ENCODE measurements at regions not wholly inside any gene's neighbourhood (a gene's known extent, or its start where the extent isn't known, plus 50 kb on each side); places are given as distances from the start of the nearest gene placed in this dataset.

DNA sequence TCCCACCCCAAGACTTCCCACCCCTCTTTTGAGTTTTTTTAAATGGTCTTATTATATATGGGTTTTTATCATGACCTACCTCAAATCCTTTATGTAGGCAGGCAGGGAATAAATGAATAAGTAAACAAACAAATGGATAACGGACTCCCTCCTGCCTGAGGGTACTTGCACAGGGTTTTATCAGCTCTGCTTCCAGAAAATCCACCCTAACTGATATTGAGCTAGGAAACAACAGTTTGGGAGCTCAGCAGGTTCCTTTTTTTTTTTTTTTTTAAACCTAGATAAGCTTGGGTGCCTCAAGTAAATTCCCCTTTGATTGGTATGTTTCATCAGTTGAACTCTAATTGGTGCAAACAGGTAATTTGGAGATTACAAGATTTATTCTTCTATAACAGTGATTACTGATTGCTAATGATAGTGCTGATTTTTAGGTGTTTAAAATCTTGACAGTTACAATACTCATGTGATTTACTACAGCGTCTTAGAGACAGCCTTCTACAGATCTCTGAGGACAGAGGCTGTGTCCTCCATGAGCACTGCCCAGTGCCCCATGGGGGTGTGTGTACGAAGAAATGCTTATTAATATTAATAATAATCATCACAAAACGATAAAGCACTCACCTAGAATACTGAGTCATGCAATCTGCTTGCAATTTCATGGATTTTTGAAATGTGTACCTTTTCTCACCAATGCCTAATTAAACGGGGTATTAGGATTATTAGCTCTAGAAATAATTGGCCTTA is 347.4 kb downstream of the RRAGC start:
- TF ChIP-seq NANOG (IDR thresholded peaks at IDR 0.05; ENCODE audit: borderline replicate concordance) (no peak), CTCF (conservative IDR thresholded peaks at IDR 0.05; ENCODE audit: low read depth in 2 of 2) (no peak), CREB1 (CRISPR knock-in tag; IDR thresholded peaks at IDR 0.05; ENCODE audit: low read depth) (no peak), EZH2phosphoT487 (IDR thresholded peaks at IDR 0.05; ENCODE audit: unreplicated experiment) (no peak), EZH2 (IDR thresholded peaks at IDR 0.05; ENCODE audit: low read depth, unreplicated experiment) (no peak), ZNF331 (CRISPR knock-in tag; IDR thresholded peaks at IDR 0.05; ENCODE audit: low read depth) (no peak), ZNF114 (CRISPR knock-in tag; IDR thresholded peaks at IDR 0.05) (no peak), POLR2AphosphoS5 (IDR thresholded peaks at IDR 0.05; ENCODE audit: low read depth) (no peak), STAT1 (IDR thresholded peaks at IDR 0.05; ENCODE audit: unreplicated experiment) (no peak), JUNB (IDR thresholded peaks at IDR 0.05; ENCODE audit: unreplicated experiment) (no peak)
- TF ChIP-seq, protein P1, sequence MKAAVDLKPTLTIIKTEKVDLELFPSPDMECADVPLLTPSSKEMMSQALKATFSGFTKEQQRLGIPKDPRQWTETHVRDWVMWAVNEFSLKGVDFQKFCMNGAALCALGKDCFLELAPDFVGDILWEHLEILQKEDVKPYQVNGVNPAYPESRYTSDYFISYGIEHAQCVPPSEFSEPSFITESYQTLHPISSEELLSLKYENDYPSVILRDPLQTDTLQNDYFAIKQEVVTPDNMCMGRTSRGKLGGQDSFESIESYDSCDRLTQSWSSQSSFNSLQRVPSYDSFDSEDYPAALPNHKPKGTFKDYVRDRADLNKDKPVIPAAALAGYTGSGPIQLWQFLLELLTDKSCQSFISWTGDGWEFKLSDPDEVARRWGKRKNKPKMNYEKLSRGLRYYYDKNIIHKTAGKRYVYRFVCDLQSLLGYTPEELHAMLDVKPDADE (IDR thresholded peaks at IDR 0.05) = no peak
- TF ChIP-seq, protein P2, sequence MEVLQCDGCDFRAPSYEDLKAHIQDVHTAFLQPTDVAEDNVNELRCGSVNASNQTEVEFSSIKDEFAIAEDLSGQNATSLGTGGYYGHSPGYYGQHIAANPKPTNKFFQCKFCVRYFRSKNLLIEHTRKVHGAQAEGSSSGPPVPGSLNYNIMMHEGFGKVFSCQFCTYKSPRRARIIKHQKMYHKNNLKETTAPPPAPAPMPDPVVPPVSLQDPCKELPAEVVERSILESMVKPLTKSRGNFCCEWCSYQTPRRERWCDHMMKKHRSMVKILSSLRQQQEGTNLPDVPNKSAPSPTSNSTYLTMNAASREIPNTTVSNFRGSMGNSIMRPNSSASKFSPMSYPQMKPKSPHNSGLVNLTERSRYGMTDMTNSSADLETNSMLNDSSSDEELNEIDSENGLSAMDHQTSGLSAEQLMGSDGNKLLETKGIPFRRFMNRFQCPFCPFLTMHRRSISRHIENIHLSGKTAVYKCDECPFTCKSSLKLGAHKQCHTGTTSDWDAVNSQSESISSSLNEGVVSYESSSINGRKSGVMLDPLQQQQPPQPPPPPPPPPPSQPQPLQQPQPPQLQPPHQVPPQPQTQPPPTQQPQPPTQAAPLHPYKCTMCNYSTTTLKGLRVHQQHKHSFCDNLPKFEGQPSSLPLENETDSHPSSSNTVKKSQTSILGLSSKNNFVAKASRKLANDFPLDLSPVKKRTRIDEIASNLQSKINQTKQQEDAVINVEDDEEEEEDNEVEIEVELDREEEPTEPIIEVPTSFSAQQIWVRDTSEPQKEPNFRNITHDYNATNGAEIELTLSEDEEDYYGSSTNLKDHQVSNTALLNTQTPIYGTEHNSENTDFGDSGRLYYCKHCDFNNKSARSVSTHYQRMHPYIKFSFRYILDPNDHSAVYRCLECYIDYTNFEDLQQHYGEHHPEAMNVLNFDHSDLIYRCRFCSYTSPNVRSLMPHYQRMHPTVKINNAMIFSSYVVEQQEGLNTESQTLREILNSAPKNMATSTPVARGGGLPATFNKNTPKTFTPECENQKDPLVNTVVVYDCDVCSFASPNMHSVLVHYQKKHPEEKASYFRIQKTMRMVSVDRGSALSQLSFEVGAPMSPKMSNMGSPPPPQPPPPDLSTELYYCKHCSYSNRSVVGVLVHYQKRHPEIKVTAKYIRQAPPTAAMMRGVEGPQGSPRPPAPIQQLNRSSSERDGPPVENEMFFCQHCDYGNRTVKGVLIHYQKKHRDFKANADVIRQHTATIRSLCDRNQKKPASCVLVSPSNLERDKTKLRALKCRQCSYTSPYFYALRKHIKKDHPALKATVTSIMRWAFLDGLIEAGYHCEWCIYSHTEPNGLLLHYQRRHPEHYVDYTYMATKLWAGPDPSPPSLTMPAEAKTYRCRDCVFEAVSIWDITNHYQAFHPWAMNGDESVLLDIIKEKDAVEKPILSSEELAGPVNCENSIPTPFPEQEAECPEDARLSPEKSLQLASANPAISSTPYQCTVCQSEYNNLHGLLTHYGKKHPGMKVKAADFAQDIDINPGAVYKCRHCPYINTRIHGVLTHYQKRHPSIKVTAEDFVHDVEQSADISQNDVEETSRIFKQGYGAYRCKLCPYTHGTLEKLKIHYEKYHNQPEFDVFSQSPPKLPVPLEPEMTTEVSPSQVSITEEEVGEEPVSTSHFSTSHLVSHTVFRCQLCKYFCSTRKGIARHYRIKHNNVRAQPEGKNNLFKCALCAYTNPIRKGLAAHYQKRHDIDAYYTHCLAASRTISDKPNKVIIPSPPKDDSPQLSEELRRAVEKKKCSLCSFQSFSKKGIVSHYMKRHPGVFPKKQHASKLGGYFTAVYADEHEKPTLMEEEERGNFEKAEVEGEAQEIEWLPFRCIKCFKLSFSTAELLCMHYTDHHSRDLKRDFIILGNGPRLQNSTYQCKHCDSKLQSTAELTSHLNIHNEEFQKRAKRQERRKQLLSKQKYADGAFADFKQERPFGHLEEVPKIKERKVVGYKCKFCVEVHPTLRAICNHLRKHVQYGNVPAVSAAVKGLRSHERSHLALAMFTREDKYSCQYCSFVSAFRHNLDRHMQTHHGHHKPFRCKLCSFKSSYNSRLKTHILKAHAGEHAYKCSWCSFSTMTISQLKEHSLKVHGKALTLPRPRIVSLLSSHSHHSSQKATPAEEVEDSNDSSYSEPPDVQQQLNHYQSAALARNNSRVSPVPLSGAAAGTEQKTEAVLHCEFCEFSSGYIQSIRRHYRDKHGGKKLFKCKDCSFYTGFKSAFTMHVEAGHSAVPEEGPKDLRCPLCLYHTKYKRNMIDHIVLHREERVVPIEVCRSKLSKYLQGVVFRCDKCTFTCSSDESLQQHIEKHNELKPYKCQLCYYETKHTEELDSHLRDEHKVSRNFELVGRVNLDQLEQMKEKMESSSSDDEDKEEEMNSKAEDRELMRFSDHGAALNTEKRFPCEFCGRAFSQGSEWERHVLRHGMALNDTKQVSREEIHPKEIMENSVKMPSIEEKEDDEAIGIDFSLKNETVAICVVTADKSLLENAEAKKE (CRISPR knock-in tag; IDR thresholded peaks at IDR 0.05) = no peak
- TF ChIP-seq, protein P3, sequence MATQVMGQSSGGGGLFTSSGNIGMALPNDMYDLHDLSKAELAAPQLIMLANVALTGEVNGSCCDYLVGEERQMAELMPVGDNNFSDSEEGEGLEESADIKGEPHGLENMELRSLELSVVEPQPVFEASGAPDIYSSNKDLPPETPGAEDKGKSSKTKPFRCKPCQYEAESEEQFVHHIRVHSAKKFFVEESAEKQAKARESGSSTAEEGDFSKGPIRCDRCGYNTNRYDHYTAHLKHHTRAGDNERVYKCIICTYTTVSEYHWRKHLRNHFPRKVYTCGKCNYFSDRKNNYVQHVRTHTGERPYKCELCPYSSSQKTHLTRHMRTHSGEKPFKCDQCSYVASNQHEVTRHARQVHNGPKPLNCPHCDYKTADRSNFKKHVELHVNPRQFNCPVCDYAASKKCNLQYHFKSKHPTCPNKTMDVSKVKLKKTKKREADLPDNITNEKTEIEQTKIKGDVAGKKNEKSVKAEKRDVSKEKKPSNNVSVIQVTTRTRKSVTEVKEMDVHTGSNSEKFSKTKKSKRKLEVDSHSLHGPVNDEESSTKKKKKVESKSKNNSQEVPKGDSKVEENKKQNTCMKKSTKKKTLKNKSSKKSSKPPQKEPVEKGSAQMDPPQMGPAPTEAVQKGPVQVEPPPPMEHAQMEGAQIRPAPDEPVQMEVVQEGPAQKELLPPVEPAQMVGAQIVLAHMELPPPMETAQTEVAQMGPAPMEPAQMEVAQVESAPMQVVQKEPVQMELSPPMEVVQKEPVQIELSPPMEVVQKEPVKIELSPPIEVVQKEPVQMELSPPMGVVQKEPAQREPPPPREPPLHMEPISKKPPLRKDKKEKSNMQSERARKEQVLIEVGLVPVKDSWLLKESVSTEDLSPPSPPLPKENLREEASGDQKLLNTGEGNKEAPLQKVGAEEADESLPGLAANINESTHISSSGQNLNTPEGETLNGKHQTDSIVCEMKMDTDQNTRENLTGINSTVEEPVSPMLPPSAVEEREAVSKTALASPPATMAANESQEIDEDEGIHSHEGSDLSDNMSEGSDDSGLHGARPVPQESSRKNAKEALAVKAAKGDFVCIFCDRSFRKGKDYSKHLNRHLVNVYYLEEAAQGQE (IDR thresholded peaks at IDR 0.05; ENCODE audit: unreplicated experiment) = no peak
- no peaks in the 10 kb centered on the region for H3K36me3 Mint-ChIP-seq (ENCODE audit: low read depth)
- peaks cover 26% of the 10 kb centered on the region for H3K4me1 Mint-ChIP-seq
- Histone ChIP-seq H3K4me1 (ENCODE audit: insufficient read depth) (peaks cover 13% of the 10 kb centered on the region), H4K20me1 (replicated peaks; ENCODE audit: insufficient read depth) (no peaks in the 10 kb centered on the region), H3K79me2 (replicated peaks; ENCODE audit: insufficient read depth) (no peaks in the 10 kb centered on the region), H3K27me3 (ENCODE audit: insufficient read depth) (no peaks in the 10 kb centered on the region), H3K4me2 (no peak overlapping the region), H3K9me2 (ENCODE audit: insufficient read depth) (0 out of 2 replicates have a peak, but pooled peaks cover 4% of the 10 kb centered on the region), H3K36me3 (ENCODE audit: insufficient read depth) (no peaks in the 10 kb centered on the region), H3K4me3 (no peak overlapping the region), H2AFZ (no peak overlapping the region), H3F3A (replicated peaks; ENCODE audit: low read depth) (no peaks in the 10 kb centered on the region), H3K27ac (ENCODE audit: low read depth) (no peak overlapping the region)
- H3K27me3 Mint-ChIP-seq (ENCODE audit: insufficient read depth, low read depth, poor library complexity) = peaks cover 2% of the 10 kb centered on the region
- no peak overlapping the region for H3K27ac Mint-ChIP-seq
- DNase-seq (ENCODE audit: low spot score) = no peak
- no peak overlapping the region for H3K4me3 Mint-ChIP-seq
- H3K9me3 Mint-ChIP-seq = no peaks in the 10 kb centered on the region
- no peak for ATAC-seq

All from GM23338 (cell line).